Activated CD4-positive, alpha-beta T cell treated with anti-CD3 and anti-CD28 coated beads, Interleukin-2, Interleukin-4, amounts not matched to agents 100 ng/mL and 50 ng/mL, durations not matched to agents 16 hours and 8 hours (primary cell): ENCODE measurements at regions not wholly inside any gene's neighbourhood (a gene's known extent, or its start where the extent isn't known, plus 50 kb on each side); places are given as distances from the start of the nearest gene placed in this dataset.
"Not testable (repeated sequence)": the region's sequence is repeated elsewhere in the genome, so short reads cannot be mapped to it uniquely, and the experiment has no call there.

Source experiments
- DNase-seq: peaks from one replicate; pipeline ENCODE4 v3.0.0-alpha.2; 2020; ENCODE audit warnings: low spot score

DNA sequence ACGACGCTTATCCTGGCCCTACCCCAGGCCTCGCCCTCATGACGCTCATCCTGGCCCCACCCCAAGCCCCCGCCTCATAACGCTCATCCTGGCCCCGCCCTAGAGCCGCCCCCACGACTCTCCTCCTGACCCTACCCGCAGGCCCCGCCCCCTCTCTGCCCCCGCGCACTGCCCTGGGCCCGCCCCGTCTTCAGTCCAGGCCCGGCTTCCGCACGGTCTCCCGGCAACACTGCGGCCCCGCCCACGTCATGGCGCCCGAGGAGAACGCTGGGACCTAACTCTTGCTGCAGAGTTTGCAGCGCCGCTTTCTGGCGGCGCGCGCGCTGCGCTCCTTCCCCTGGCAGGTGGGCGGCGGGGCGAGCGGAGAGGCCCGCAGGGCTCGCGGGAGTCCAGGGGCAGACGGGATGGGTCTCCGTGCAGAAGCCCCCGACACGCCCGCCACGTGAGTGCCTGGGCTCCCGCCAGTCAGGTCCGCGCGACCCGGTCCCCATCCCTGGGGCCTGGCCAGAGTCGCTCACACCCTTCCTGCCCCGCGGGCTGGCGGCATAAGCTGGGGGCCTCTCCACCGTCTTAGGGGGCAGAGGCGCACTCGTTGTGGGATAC, 52.5 kb upstream of the ROPN1B start:
- peak; percentile 96 for DNase-seq

DNA sequence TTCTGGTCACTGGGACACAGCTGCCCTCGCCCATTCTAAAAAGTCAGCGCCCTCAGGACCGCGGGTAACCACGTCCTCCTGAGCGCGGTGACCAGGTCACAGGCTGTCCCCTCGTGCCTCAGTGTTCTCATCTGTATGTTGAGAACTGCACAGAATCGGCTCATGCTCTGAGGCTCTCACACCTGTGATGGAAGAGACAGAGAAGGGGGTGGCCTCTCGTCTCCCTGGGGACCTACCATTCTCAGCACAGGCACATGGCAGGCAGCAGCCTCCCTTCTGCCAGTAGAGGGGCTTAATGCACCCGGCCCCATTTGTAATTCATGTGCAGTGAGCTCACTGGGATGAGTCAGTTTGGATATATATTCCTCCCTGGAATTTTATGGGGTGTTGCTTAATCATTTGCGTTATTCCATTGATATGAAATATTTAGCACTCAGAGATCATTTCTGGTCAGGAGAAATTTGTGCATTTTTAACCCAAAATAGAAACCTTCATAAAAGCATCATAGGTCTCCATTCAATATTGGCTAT, 51.9 kb upstream of the ROPN1B start:
- DNase-seq, result peak; percentile 24

GRCh38 chr3:125918024-125918423, 51.0 kb upstream of the ROPN1B start:
- DNase-seq, result not testable (repeated sequence)

DNA sequence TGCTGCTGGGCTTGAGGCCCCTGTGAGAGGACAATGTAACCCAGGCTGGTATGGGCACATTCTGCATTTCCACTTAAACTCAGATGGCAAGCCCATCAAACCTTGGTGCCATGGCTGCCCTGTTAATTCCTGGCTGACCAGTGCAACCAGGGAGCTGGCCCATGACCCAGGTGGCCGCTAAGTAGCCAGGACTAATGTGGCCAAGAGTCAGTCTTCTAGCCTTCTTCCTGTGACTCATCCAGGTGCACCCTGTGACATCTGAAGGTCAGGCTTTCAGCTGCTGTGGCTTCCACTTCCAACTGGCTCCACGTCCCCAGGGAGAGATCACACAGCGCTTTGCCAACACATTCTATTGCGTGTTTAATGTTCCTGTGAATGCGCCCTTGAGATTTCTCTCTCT, 50.5 kb upstream of the ROPN1B start:
- not testable (repeated sequence) for DNase-seq

- DNase-seq, result not testable (repeated sequence)
Observed at GRCh38 chr3:125918866-125919265, 50.1 kb upstream of the ROPN1B start.
